Loucy (cell line): ENCODE measurements at regions not wholly inside any gene's neighbourhood (a gene's known extent, or its start where the extent isn't known, plus 50 kb on each side); places are given as distances from the start of the nearest gene placed in this dataset.

Experiments used
- H2AFZ ChIP-seq: fragments of 200-600 bp; sonication (generic); 2 replicates; pipeline ENCODE4 v1.6.0; 2016; ENCODE audit warnings: antibody characterized with exemption, mild to moderate bottlenecking, low read length, moderate library complexity
- H3F3A ChIP-seq: fragments of 200-600 bp; 2 replicates; pipeline ENCODE4 v1.6.0; 2016; ENCODE audit warnings: antibody characterized with exemption, low read depth, mild to moderate bottlenecking
- H3K27me3 ChIP-seq: fragments of 200-600 bp; sonication (generic); 2 replicates; pipeline ENCODE4 v1.6.1; 2014; ENCODE audit warnings: low read length, mild to moderate bottlenecking; ENCODE audit not compliant: insufficient read depth, poor library complexity, severe bottlenecking
- H3K36me3 ChIP-seq: fragments of 200-600 bp; sonication (generic); 2 replicates; pipeline ENCODE4 v1.6.1; 2016; ENCODE audit warnings: low read length; ENCODE audit not compliant: insufficient read depth
- H3K4me1 ChIP-seq: fragments of 200-600 bp; sonication (generic); 2 replicates; pipeline ENCODE4 v1.5.1; 2014; ENCODE audit warnings: low read length, mild to moderate bottlenecking; ENCODE audit not compliant: insufficient read depth, poor library complexity, severe bottlenecking
- H3K4me2 ChIP-seq: fragments of 200-600 bp; sonication (generic); 2 replicates; pipeline ENCODE4 v1.6.0; 2014; ENCODE audit warnings: antibody characterized with exemption, low read length, low read depth, mild to moderate bottlenecking; ENCODE audit not compliant: poor library complexity, severe bottlenecking
- H3K4me3 ChIP-seq: fragments of 200-600 bp; sonication (generic); 2 replicates; pipeline ENCODE4 v1.5.1; 2014; ENCODE audit warnings: low read length, mild to moderate bottlenecking, mixed read lengths; ENCODE audit not compliant: poor library complexity, severe bottlenecking
- H3K79me2 ChIP-seq: fragments of 200-600 bp; sonication (generic); 2 replicates; pipeline ENCODE4 v1.6.1; 2014; ENCODE audit warnings: low read length; ENCODE audit not compliant: insufficient read depth
- H3K9ac ChIP-seq: fragments of 200-600 bp; sonication (generic); 2 replicates; pipeline ENCODE4 v1.6.0; 2014; ENCODE audit warnings: mild to moderate bottlenecking, low read depth, low read length, moderate library complexity; ENCODE audit not compliant: poor library complexity, severe bottlenecking
- H3K9me2 ChIP-seq: fragments of 200-600 bp; sonication (generic); replicated peaks from 2 replicates; pipeline ENCODE4 v1.6.1; 2016; ENCODE audit warnings: low read depth, low read length, mixed read lengths
- H3K9me3 ChIP-seq: fragments of 200-600 bp; sonication (generic); 2 replicates; pipeline ENCODE4 v1.6.1; 2014; ENCODE audit warnings: mild to moderate bottlenecking, antibody characterized with exemption, low read length, low read depth; ENCODE audit not compliant: insufficient read depth
- H4K20me1 ChIP-seq: fragments of 200-600 bp; sonication (generic); 2 replicates; pipeline ENCODE4 v1.6.0; 2014; ENCODE audit warnings: antibody characterized with exemption, low read length, mild to moderate bottlenecking; ENCODE audit not compliant: insufficient read depth, poor library complexity, severe bottlenecking
- CTCF ChIP-seq: fragments of 200-600 bp; sonication (generic); conservative IDR thresholded peaks from 2 replicates; pipeline ENCODE4 v1.5.1; 2014; ENCODE audit warnings: mild to moderate bottlenecking, antibody characterized with exemption, low read length
- EZH2phosphoT487 ChIP-seq: fragments of 200-600 bp; IDR thresholded peaks from 2 replicates; pipeline ENCODE4 v1.6.1; 2018; ENCODE audit warnings: antibody characterized with exemption, mild to moderate bottlenecking, moderate library complexity, borderline replicate concordance

- Histone ChIP-seq H3K4me2 (no peak overlapping the region), H3K36me3 (no peaks in the 10 kb centered on the region), H3K9me2 (no peaks in the 10 kb centered on the region), H3K9ac (no peak overlapping the region), H3K9me3 (peaks cover 21% of the 10 kb centered on the region; the same call in 1 of the 2 replicates), H3K4me3 (no peak overlapping the region), H3K79me2 (no peaks in the 10 kb centered on the region), H3K27me3 (no peaks in the 10 kb centered on the region), H3K4me1 (no peaks in the 10 kb centered on the region), H4K20me1 (no peaks in the 10 kb centered on the region), H3F3A (no peaks in the 10 kb centered on the region), H2AFZ (no peak overlapping the region)
- TF ChIP-seq CTCF (no peak), EZH2phosphoT487 (no peak)
Measured at GRCh38 chr11:70672991-70673653, 274.8 kb downstream of the CTTN start.

GRCh38 chr11:70674605-70675004, 276.3 kb downstream of the CTTN start:
- H3K9me2 ChIP-seq, result no peaks in the 10 kb centered on the region
- no peaks in the 10 kb centered on the region for H4K20me1 ChIP-seq
- H3K27me3 ChIP-seq, result no peaks in the 10 kb centered on the region
- H3K9ac ChIP-seq, result no peak overlapping the region
- no peak overlapping the region for H2AFZ ChIP-seq
- no peaks in the 10 kb centered on the region for H3K36me3 ChIP-seq
- no peaks in the 10 kb centered on the region for H3F3A ChIP-seq
- H3K4me1 ChIP-seq, result no peaks in the 10 kb centered on the region
- no peak overlapping the region for H3K4me3 ChIP-seq
- H3K9me3 ChIP-seq, result peaks cover 17% of the 10 kb centered on the region; the same call in 1 of the 2 replicates
- no peaks in the 10 kb centered on the region for H3K79me2 ChIP-seq
- no peak overlapping the region for H3K4me2 ChIP-seq
- TF ChIP-seq EZH2phosphoT487 (no peak), CTCF (no peak)

- H3K9me3 ChIP-seq, result peaks cover 20% of the 10 kb centered on the region; the same call in 1 of the 2 replicates
- H3K9me2 ChIP-seq, result no peaks in the 10 kb centered on the region
- no peaks in the 10 kb centered on the region for H3K79me2 ChIP-seq
- TF ChIP-seq EZH2phosphoT487 (no peak), CTCF (no peak)
- H3K27me3 ChIP-seq, result no peaks in the 10 kb centered on the region
- H4K20me1 ChIP-seq, result no peaks in the 10 kb centered on the region
- no peak overlapping the region for H2AFZ ChIP-seq
- no peaks in the 10 kb centered on the region for H3K4me1 ChIP-seq
- H3K36me3 ChIP-seq, result no peaks in the 10 kb centered on the region
- H3K4me2 ChIP-seq, result no peak overlapping the region
- no peak overlapping the region for H3K4me3 ChIP-seq
- H3K9ac ChIP-seq, result no peak overlapping the region
- no peaks in the 10 kb centered on the region for H3F3A ChIP-seq
Measured at GRCh38 chr11:70675697-70676374, 277.5 kb downstream of the CTTN start.
